Activated naive CD4-positive, alpha-beta T cell treated with anti-CD3 and anti-CD28 coated beads, Interleukin-2, amount 50 U/mL, for 72 hours (primary cell): ENCODE measurements at regions not wholly inside any gene's neighbourhood (a gene's known extent, or its start where the extent isn't known, plus 50 kb on each side); places are given as distances from the start of the nearest gene placed in this dataset.
"Not testable (repeated sequence)": the region's sequence is repeated elsewhere in the genome, so short reads cannot be mapped to it uniquely, and the experiment has no call there.

Source experiments
- ATAC-seq, 2 donors: fragments of 150-1000 bp; cut with Tn5 transposase; 2 replicates each; pipeline ENCODE4 v1.10.0; 2021; ENCODE audit warnings: mild to moderate bottlenecking in 2 of 2, moderate library complexity in 2 of 2
- DNase-seq, 2 donors: peaks; one replicate each; pipeline ENCODE4 v3.0.0; 2021 to 2022; ENCODE audit warnings: low spot score in 2 of 2
- H3K27ac Mint-ChIP-seq, 2 donors: one replicate each; pipeline ENCODE4 v1.8.0; 2022; ENCODE audit warnings: mild to moderate bottlenecking in 2 of 2, mixed read lengths in 2 of 2
- H3K36me3 Mint-ChIP-seq, 2 donors: one replicate each; pipeline ENCODE4 v1.8.0; 2022; ENCODE audit warnings: mixed read lengths in 2 of 2
- H3K9me3 Mint-ChIP-seq, 2 donors: one replicate each; pipeline ENCODE4 v1.8.0; 2022; ENCODE audit warnings: mixed read lengths in 2 of 2

GRCh38 chr18:71301596-71301995 lies 1012.8 kb downstream of the SOCS6 start:
- DNase-seq (no peak), ATAC-seq (no peak)
- H3K27ac Mint-ChIP-seq, result no peak overlapping the region
- no peaks in the 10 kb centered on the region for H3K9me3 Mint-ChIP-seq
- H3K36me3 Mint-ChIP-seq, result no peaks in the 10 kb centered on the region

DNA sequence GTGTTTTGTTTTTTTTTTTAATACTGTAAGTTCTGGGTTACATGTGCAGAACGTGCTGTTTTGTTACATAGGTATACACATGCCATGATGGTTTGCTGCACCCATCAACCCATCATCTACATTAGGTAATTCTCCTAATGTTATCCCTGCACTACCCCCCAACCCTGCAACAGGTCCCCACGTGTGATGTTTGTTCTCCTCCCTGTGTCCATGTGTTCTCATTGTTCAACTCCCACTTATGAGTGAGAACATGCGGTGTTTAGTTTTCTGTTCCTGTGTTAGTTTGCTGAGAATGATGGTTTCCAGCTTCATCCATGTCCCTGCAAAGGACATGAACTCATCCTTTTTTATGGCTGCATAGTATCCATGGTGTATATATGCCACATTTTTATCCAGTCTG lies 1005.4 kb downstream of the SOCS6 start:
- H3K27ac Mint-ChIP-seq, result not testable (repeated sequence)

GRCh38 chr18:71293322-71293721 lies 1004.5 kb downstream of the SOCS6 start:
- no peak overlapping the region for H3K27ac Mint-ChIP-seq
- DNase-seq, result no peak
- H3K36me3 Mint-ChIP-seq, result no peaks in the 10 kb centered on the region
- no peaks in the 10 kb centered on the region for H3K9me3 Mint-ChIP-seq
- ATAC-seq, result peak; percentile 28 to 75

More for the DNA sequence above, 1005.4 kb downstream of the SOCS6 start:
- H3K9me3 Mint-ChIP-seq, DNase-seq, ATAC-seq, H3K36me3 Mint-ChIP-seq: not testable (repeated sequence)

DNA sequence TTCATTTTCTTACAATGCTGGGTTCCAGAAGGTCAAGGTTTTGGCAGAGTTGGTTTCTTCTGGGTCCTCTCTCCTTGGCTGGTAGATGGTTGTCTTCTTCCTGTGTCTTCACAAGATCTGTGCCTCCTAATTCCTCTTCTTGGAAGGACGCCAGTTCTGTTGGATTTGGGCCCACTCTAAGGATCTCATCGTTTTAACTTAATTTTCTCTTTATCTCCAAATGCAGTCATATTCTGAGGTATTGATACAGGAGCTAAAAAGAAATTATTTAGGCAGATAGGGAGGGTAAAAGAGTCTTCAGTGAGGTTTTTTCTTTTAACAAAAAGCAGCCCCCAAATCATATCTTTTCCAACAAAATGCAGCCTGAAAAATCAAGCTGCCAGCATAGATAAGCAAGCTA lies 998.4 kb downstream of the SOCS6 start:
- Mint-ChIP-seq H3K9me3 (no peaks in the 10 kb centered on the region), H3K27ac (no peak overlapping the region), H3K36me3 (no peaks in the 10 kb centered on the region)
- ATAC-seq (no peak), DNase-seq (no peak)

- peaks cover 4 to 5% of the 10 kb centered on the region in 2 donors for H3K9me3 Mint-ChIP-seq
- DNase-seq (no peak), ATAC-seq (no peak)
- H3K36me3 Mint-ChIP-seq, result no peaks in the 10 kb centered on the region
- no peak overlapping the region for H3K27ac Mint-ChIP-seq
These were observed 963.6 kb downstream of the SOCS6 start for GRCh38 chr18:71252351-71252865.

GRCh38 chr18:71250191-71250590 lies 961.3 kb downstream of the SOCS6 start:
- H3K9me3 Mint-ChIP-seq, result peaks cover 4 to 5% of the 10 kb centered on the region in 2 donors
- DNase-seq (no peak), ATAC-seq (no peak)
- no peaks in the 10 kb centered on the region for H3K36me3 Mint-ChIP-seq
- no peak overlapping the region for H3K27ac Mint-ChIP-seq

DNA sequence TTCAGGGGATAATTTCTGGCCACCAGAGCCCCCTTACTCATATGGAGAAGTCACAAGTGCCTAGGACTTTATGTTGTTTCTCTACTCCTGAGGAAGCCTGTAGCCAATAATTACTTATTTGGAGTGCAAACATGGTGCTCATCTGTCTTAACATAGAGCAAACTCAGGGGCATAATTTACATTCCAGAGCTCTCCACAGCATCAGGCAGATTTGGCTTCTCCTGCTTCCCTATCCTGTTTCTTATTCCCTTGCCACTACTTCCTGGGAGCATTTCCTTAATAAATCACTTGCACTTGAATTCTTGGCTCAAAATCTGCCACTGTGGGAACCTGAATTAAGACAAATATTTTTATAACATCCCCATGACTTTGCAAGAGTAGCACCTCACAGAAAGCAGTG lies 960.9 kb downstream of the SOCS6 start:
- ATAC-seq (no peak), DNase-seq (no peak)
- Mint-ChIP-seq H3K36me3 (no peaks in the 10 kb centered on the region), H3K27ac (no peak overlapping the region), H3K9me3 (peaks cover 4 to 5% of the 10 kb centered on the region in 2 donors)

DNA sequence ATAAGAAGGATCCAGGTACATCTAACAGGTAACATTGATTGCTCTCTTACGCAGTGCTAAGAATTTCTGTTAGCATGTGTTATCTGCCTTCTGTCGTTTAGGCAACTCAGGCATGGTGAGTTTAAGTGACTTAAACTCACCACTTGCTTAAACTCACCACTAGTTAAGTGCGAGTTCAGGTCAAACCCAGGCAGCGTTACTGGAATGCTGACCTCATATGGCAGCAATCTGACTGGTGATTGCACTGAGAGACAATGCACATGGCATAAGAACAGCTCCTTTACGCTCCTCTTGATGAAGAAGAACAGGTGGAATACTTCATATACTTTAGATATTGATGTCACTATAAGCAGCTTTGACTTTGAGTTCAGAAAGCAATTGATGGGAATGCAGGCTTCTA lies 954.1 kb downstream of the SOCS6 start:
- H3K36me3 Mint-ChIP-seq, result no peaks in the 10 kb centered on the region
- no peak for DNase-seq

DNA sequence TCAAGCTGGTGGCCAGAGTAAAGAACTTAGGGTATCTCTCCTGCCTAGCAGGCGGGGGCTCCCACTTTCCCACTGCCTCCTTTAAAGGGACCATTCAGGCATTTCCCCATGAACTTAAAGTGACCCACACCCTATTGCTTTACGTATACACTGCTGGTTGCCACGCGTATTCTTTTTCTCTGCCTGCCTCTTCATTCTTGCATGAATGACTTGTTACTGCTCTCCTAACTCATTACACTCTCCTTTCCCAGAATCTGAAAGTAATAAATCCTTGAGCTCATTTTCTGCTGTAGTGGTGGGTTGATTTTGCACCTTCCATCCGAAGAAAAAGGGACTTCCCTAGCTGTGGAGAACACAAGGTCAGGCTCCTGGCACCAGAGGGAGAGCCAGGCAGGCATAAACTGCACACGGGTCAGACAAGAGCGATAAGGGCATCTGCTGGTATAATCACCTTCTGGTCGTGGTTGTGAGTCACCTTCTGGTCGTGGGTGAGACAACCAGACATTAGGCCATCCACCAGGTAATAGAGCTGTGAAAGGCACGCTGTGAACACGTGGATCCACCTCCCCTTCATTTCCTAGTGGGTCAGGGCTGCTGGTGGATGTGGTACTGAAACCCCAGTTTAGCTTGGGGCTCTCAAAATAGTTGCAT lies 950.3 kb downstream of the SOCS6 start:
- H3K9me3 Mint-ChIP-seq, result no peaks in the 10 kb centered on the region
- DNase-seq (no peak), ATAC-seq (no peak)
- no peaks in the 10 kb centered on the region for H3K36me3 Mint-ChIP-seq
- H3K27ac Mint-ChIP-seq, result no peak overlapping the region

More for the DNA sequence above, 954.1 kb downstream of the SOCS6 start:
- ATAC-seq, result no peak
- H3K9me3 Mint-ChIP-seq, result no peaks in the 10 kb centered on the region
- H3K27ac Mint-ChIP-seq, result no peak overlapping the region

DNA sequence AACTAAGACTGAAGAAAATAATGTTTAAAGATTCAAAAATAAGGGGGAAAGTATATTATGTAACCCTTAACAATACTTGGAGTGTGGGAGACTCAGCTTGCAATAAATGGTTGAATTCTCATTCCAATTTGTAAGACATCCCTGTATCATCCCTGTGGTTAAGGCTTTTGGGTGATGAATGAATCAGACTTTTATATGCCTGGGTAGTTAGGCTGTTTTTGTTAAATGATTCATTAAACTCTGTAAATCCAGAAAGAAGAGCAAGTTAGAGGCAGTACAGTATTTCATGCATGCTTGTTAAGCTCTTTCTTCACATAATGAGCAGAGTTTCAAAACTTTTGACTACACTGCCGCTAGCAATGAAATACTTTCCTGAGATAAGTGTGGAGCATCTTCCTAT lies 948.8 kb downstream of the SOCS6 start:
- no peaks in the 10 kb centered on the region for H3K9me3 Mint-ChIP-seq
- ATAC-seq, result no peak
- H3K27ac Mint-ChIP-seq, result no peak overlapping the region
- DNase-seq, result no peak
- H3K36me3 Mint-ChIP-seq, result no peaks in the 10 kb centered on the region

DNA sequence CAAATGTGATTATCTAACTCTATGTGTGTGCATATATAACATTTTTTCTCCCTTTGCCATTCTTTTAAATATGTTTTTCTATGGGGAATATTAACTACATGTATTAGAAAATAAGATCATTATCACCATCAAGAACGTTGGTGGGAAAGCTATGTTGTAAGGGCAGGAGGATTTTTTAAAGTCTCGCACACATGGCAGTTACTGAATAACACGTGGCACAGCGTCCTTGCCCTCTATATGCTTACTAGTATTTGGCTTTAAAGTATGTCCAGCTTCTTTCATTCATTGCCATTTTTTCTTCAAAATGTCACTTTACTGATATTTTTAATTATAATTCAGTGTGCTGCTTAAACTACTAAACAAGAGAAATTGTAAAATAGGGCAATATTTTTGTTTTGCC lies 944.3 kb downstream of the SOCS6 start:
- no peaks in the 10 kb centered on the region for H3K9me3 Mint-ChIP-seq
- DNase-seq, result no peak
- H3K27ac Mint-ChIP-seq, result no peak overlapping the region
- ATAC-seq, result no peak
- H3K36me3 Mint-ChIP-seq, result no peaks in the 10 kb centered on the region

DNA sequence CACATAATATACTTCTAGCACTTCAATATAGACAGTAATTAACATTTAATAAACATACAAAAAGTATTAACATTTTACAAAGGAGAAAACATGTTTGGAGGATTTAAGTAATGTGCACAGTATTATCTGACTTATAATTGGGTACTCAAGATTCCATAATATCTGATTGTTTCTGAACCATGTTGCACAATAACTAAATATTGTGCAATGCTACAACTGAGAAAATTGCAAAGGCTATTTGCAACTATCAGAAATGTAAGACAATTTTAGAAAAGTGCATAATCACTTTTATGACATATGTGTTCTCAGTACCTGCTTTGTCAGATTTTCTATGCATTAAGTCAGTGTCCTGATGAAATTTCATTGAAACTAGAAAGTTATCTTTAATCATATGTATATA lies 934.6 kb downstream of the SOCS6 start:
- no peak for DNase-seq
- Mint-ChIP-seq H3K36me3 (no peaks in the 10 kb centered on the region), H3K9me3 (no peaks in the 10 kb centered on the region), H3K27ac (no peak overlapping the region)
- no peak for ATAC-seq

- Mint-ChIP-seq H3K9me3 (no peaks in the 10 kb centered on the region), H3K27ac (no peak overlapping the region), H3K36me3 (no peaks in the 10 kb centered on the region)
- no peak for DNase-seq
- no peak for ATAC-seq
These were observed 932.6 kb downstream of the SOCS6 start for GRCh38 chr18:71221405-71221804.

DNA sequence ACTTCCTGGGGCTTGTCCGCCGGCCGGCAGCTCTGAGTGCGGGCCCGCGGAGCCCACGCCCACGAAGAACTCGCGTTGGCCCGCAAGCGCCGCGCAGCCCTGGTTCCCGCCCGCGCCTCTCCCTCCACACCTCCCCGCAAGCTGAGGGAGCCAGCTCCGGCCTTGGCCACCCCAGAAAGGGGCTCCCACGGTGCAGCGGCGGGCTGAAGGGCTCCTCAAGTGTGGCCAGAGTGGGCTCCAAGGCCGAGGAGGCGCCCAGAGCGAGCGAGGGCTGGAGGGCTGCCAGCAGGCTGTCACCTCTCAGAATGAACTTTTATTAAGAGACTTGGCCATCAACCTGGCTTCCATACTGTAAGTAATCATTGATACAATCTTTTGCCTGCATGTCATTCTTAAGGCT lies 923.9 kb downstream of the SOCS6 start:
- not testable (repeated sequence) for DNase-seq, H3K27ac Mint-ChIP-seq, H3K9me3 Mint-ChIP-seq, ATAC-seq, H3K36me3 Mint-ChIP-seq

- no peaks in the 10 kb centered on the region for H3K9me3 Mint-ChIP-seq
These were observed 923.4 kb downstream of the SOCS6 start for GRCh38 chr18:71212222-71212621.

DNA sequence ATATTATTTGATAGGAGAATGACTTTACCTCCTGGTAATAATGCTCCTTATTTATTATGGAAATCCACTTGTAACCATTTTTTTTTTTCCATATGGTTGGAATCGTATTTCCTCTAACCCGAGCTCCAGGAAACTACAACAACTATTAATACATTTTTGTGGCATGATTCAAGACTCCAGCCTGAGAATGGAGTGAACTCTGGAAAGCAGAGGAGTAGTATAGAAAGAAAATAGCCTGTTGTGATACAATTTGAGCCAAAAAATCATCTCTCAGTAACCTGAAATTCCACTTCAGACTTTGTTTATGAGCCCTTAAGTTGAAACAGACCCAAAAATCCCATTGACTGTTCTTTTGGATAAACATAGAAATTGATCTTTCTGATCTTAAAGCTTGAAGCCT lies 921.1 kb downstream of the SOCS6 start:
- DNase-seq (no peak), ATAC-seq (no peak)
- H3K27ac Mint-ChIP-seq, result no peak overlapping the region
- peaks cover 0 to 5% of the 10 kb centered on the region in 2 donors for H3K36me3 Mint-ChIP-seq
- H3K9me3 Mint-ChIP-seq, result peaks cover 3% of the 10 kb centered on the region in 2 donors

More at GRCh38 chr18:71212222-71212621, 923.4 kb downstream of the SOCS6 start:
- H3K27ac Mint-ChIP-seq, result no peak overlapping the region
- ATAC-seq (no peak), DNase-seq (no peak)
- H3K36me3 Mint-ChIP-seq, result peaks cover 0 to 5% of the 10 kb centered on the region in 2 donors

GRCh38 chr18:71194438-71194837 lies 905.6 kb downstream of the SOCS6 start:
- Mint-ChIP-seq H3K9me3 (no peaks in the 10 kb centered on the region), H3K36me3 (no peaks in the 10 kb centered on the region), H3K27ac (no peak overlapping the region)
- ATAC-seq, result no peak
- no peak for DNase-seq

DNA sequence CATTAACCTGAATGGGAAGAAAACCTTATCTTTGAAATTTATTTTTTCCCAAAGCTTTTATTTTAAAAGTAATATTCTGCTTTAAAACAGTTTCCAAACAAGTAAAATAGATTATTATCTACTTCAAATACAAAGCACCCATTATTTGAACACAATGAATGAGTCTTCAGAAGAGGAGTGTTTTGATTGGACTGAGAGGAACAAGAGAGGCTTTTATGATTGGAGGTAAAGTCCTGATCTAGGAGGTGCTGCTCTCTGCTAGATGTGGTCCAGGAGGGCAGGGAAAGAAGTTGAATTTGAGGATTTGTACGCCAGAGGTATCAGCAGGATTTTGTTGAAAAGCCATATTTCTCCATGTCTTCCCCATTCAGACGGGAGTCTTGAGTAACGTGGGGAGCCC lies 900.7 kb downstream of the SOCS6 start:
- H3K27ac Mint-ChIP-seq, result no peak overlapping the region
- DNase-seq (no peak), ATAC-seq (no peak)
- no peaks in the 10 kb centered on the region for H3K9me3 Mint-ChIP-seq
- H3K36me3 Mint-ChIP-seq, result no peaks in the 10 kb centered on the region
